ENCODE measurements at regions not wholly inside any gene's neighbourhood (a gene's known extent, or its start where the extent isn't known, plus 50 kb on each side); places are given as distances from the start of the nearest gene placed in this dataset.
A peak's percentile ranks its signal among the peaks of the same experiment; 100 is the strongest.

- TF ChIP-seq, protein P1, sequence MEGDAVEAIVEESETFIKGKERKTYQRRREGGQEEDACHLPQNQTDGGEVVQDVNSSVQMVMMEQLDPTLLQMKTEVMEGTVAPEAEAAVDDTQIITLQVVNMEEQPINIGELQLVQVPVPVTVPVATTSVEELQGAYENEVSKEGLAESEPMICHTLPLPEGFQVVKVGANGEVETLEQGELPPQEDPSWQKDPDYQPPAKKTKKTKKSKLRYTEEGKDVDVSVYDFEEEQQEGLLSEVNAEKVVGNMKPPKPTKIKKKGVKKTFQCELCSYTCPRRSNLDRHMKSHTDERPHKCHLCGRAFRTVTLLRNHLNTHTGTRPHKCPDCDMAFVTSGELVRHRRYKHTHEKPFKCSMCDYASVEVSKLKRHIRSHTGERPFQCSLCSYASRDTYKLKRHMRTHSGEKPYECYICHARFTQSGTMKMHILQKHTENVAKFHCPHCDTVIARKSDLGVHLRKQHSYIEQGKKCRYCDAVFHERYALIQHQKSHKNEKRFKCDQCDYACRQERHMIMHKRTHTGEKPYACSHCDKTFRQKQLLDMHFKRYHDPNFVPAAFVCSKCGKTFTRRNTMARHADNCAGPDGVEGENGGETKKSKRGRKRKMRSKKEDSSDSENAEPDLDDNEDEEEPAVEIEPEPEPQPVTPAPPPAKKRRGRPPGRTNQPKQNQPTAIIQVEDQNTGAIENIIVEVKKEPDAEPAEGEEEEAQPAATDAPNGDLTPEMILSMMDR (IDR thresholded peaks at IDR 0.05), result no peak
- ATAC-seq, result no peak
- no peak for DNase-seq
- peaks cover 0 to 3% of the 10 kb centered on the region in 2 donors for H3K9me3 ChIP-seq
- H3K27ac ChIP-seq, result no peak overlapping the region
- H3K4me1 ChIP-seq, result no peaks in the 10 kb centered on the region
- no peak overlapping the region for H3K4me3 ChIP-seq
- H3K36me3 ChIP-seq, result no peaks in the 10 kb centered on the region
- intact Hi-C loops (cut with DNase I), result no loop called here
- H3K27me3 ChIP-seq, result no peaks in the 10 kb centered on the region
Measured at GRCh38 chr13:97057176-97057575, 62.9 kb upstream of the OXGR1 start.

GRCh38 chr13:97058391-97058790 lies 64.1 kb upstream of the OXGR1 start:
- intact Hi-C loops (cut with DNase I), result no loop called here
- Histone ChIP-seq H3K27me3 (no peaks in the 10 kb centered on the region), H3K4me3 (no peak overlapping the region), H3K36me3 (no peaks in the 10 kb centered on the region), H3K27ac (no peak overlapping the region), H3K9me3 (peaks cover 0 to 3% of the 10 kb centered on the region in 2 donors), H3K4me1 (no peaks in the 10 kb centered on the region)
- ATAC-seq (no peak), DNase-seq (no peak)
- TF ChIP-seq, protein P1 (IDR thresholded peaks at IDR 0.05), result no peak

DNA sequence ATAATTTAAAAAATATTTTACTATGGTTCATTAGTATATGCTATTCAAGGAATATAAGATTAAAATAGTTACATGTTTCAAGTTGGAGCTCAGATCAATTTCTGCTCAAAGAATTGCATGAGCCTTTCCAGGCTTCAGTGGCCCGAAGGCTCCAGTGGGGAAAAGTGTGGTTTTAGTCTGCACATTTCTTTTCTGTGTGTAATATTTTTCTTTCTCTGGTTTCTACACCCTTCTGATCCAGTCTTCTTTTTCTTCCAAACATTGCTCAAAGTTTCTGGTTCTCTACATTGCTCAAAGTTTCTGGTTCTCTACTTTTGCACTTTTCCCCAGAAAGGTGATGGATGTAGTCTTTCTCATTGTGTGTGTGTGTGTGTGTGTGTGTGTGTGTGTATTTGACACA lies 64.7 kb upstream of the OXGR1 start:
- no peaks in the 10 kb centered on the region for H3K36me3 ChIP-seq
- no peak overlapping the region for H3K4me3 ChIP-seq
- no peak overlapping the region for H3K27ac ChIP-seq
- ATAC-seq (no peak), DNase-seq (no peak)
- no peaks in the 10 kb centered on the region for H3K27me3 ChIP-seq
- TF ChIP-seq, protein P1 (IDR thresholded peaks at IDR 0.05), result no peak
- intact Hi-C loops (cut with DNase I), result no loop called here
- H3K9me3 ChIP-seq, result peaks cover 0 to 3% of the 10 kb centered on the region in 2 donors
- no peaks in the 10 kb centered on the region for H3K4me1 ChIP-seq

GRCh38 chr13:97067017-97067895 lies 73.0 kb upstream of the OXGR1 start:
- Histone ChIP-seq H3K27ac (no peak overlapping the region), H3K4me1 (no peaks in the 10 kb centered on the region), H3K9me3 (no peaks in the 10 kb centered on the region), H3K36me3 (no peaks in the 10 kb centered on the region), H3K4me3 (no peak overlapping the region), H3K27me3 (peaks cover 0 to 4% of the 10 kb centered on the region in 2 donors)
- intact Hi-C loops (cut with DNase I), result no loop called here
- DNase-seq (no peak), ATAC-seq (no peak)
- TF ChIP-seq, protein P1 (IDR thresholded peaks at IDR 0.05), result no peak

GRCh38 chr13:97068151-97068550 lies 73.9 kb upstream of the OXGR1 start:
- H3K36me3 ChIP-seq, result no peaks in the 10 kb centered on the region
- DNase-seq, result peak in 2 of 4 donors; percentile 9 to 31
- no peak overlapping the region for H3K4me3 ChIP-seq
- H3K9me3 ChIP-seq, result no peaks in the 10 kb centered on the region
- intact Hi-C loops (cut with DNase I), result no loop called here
- H3K27ac ChIP-seq, result no peak overlapping the region
- H3K27me3 ChIP-seq, result peaks cover 0 to 4% of the 10 kb centered on the region in 2 donors
- TF ChIP-seq, protein P1 (IDR thresholded peaks at IDR 0.05), result no peak
- H3K4me1 ChIP-seq, result no peaks in the 10 kb centered on the region
- ATAC-seq, result peak; percentile 33

Measured in left lung (tissue), 4 donors.